Esophagus muscularis mucosa (tissue), 4 donors: ENCODE measurements at regions not wholly inside any gene's neighbourhood (a gene's known extent, or its start where the extent isn't known, plus 50 kb on each side); places are given as distances from the start of the nearest gene placed in this dataset.

Source experiments
- EP300 ChIP-seq: sonication (generic); formaldehyde crosslinking; IDR thresholded peaks from one replicate; pipeline ENCODE4 v1.6.1; 2017; ENCODE audit warnings: antibody characterized with exemption
- POLR2A ChIP-seq: fragments of 450-650 bp; IDR thresholded peaks from one replicate; pipeline ENCODE4 v1.6.1; 2017; ENCODE audit warnings: antibody characterized with exemption, moderate library complexity, mild to moderate bottlenecking, low read depth
- POLR2AphosphoS5 ChIP-seq, 2 donors: sonication (generic); formaldehyde crosslinking; IDR thresholded peaks; one replicate each; pipeline ENCODE4 v1.6.1; 2017; ENCODE audit warnings: antibody characterized with exemption in 2 of 2
- TF ChIP-seq, protein P1 (sequence below), 3 experiments: fragments of 200-600 bp in 2 of 3; fragments of 450-650 bp in 1 of 3; sonication (generic) in 2 of 3; IDR thresholded peaks; one replicate each; pipeline ENCODE4 v1.5.1; 2017 to 2019; ENCODE audit warnings: antibody characterized with exemption in 3 of 3, mild to moderate bottlenecking in 2 of 3, moderate library complexity in 1 of 3

DNA sequence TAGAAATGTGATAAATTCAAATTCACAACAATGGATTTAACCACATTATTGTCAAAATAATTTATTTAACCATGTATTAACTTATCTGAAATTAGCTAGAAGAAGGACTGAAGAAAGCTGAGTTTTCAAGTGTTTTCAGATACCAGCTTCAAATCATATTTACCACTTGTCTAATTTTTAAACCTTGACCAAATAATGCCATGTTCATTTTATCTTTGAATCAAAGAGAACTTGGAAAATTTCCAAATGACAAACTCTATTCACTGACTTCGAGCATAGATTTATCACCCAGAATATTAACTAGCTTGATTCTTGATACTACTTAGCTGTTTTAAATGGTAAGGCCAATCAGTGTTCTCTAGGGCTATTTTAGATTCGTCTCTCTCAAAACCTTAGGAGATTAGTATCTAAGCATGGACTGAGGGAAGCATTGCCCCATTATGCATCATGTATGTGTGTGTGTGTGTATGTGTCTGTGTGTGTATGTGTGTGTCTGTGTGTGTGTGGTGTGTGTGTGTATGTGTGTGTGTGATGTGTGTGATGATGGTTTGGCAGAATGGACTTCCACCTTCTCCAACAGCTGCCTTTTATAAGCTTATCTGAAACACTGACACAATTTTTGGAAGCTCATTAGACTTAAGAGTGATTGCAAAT is 667.5 kb upstream of the FANCL start:
- TF ChIP-seq, protein P1, sequence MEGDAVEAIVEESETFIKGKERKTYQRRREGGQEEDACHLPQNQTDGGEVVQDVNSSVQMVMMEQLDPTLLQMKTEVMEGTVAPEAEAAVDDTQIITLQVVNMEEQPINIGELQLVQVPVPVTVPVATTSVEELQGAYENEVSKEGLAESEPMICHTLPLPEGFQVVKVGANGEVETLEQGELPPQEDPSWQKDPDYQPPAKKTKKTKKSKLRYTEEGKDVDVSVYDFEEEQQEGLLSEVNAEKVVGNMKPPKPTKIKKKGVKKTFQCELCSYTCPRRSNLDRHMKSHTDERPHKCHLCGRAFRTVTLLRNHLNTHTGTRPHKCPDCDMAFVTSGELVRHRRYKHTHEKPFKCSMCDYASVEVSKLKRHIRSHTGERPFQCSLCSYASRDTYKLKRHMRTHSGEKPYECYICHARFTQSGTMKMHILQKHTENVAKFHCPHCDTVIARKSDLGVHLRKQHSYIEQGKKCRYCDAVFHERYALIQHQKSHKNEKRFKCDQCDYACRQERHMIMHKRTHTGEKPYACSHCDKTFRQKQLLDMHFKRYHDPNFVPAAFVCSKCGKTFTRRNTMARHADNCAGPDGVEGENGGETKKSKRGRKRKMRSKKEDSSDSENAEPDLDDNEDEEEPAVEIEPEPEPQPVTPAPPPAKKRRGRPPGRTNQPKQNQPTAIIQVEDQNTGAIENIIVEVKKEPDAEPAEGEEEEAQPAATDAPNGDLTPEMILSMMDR (IDR thresholded peaks at IDR 0.05) = no peak
- TF ChIP-seq EP300 (no peak), POLR2A (no peak), POLR2AphosphoS5 (IDR thresholded peaks at IDR 0.05) (no peak)
